Panc1 (cell line): ENCODE measurements at regions not wholly inside any gene's neighbourhood (a gene's known extent, or its start where the extent isn't known, plus 50 kb on each side); places are given as distances from the start of the nearest gene placed in this dataset.

ENCODE experiments used
- POLR2AphosphoS5 ChIP-seq: IDR thresholded peaks from 2 replicates; pipeline ENCODE4 v1.6.1; 2012; ENCODE audit warnings: mild to moderate bottlenecking, low read depth, low read length, moderate library complexity
- TF ChIP-seq, protein P1 (sequence below): fragments of 450-650 bp; IDR thresholded peaks from 2 replicates; pipeline ENCODE4 v1.5.1; 2017; ENCODE audit warnings: mild to moderate bottlenecking
- TF ChIP-seq, protein P2 (sequence below), 2 experiments: IDR thresholded peaks; 2 replicates each; pipeline ENCODE4 v1.6.1; 2011 to 2012; ENCODE audit warnings: low read depth in 2 of 2, control low read depth in 1 of 2, low read length in 1 of 2, mild to moderate bottlenecking in 1 of 2, moderate library complexity in 1 of 2; ENCODE audit not compliant: insufficient read depth in 1 of 2

DNA sequence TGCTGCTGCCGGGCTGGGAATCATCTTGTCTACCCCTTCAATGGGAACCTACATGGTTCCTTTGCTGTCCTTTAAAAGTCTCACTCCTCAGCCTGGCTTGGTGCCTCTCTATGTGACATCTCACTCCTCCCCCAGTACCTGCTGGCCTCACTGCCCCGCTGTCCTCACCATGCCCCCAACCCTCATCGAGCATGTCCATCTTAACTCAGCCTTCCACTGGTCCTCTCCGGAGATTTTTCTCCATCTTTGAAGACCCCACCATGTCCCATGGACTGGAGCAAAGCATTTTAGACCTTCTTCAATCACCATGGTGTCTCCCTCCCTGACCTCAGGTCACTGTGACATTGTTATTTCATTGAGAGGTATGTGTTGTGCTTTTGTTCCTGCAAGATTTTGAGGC, 58.1 kb upstream of the SIX3 start:
- TF ChIP-seq, protein P1, sequence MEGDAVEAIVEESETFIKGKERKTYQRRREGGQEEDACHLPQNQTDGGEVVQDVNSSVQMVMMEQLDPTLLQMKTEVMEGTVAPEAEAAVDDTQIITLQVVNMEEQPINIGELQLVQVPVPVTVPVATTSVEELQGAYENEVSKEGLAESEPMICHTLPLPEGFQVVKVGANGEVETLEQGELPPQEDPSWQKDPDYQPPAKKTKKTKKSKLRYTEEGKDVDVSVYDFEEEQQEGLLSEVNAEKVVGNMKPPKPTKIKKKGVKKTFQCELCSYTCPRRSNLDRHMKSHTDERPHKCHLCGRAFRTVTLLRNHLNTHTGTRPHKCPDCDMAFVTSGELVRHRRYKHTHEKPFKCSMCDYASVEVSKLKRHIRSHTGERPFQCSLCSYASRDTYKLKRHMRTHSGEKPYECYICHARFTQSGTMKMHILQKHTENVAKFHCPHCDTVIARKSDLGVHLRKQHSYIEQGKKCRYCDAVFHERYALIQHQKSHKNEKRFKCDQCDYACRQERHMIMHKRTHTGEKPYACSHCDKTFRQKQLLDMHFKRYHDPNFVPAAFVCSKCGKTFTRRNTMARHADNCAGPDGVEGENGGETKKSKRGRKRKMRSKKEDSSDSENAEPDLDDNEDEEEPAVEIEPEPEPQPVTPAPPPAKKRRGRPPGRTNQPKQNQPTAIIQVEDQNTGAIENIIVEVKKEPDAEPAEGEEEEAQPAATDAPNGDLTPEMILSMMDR, result no peak
- no peak for TF ChIP-seq POLR2AphosphoS5
- TF ChIP-seq, protein P2, sequence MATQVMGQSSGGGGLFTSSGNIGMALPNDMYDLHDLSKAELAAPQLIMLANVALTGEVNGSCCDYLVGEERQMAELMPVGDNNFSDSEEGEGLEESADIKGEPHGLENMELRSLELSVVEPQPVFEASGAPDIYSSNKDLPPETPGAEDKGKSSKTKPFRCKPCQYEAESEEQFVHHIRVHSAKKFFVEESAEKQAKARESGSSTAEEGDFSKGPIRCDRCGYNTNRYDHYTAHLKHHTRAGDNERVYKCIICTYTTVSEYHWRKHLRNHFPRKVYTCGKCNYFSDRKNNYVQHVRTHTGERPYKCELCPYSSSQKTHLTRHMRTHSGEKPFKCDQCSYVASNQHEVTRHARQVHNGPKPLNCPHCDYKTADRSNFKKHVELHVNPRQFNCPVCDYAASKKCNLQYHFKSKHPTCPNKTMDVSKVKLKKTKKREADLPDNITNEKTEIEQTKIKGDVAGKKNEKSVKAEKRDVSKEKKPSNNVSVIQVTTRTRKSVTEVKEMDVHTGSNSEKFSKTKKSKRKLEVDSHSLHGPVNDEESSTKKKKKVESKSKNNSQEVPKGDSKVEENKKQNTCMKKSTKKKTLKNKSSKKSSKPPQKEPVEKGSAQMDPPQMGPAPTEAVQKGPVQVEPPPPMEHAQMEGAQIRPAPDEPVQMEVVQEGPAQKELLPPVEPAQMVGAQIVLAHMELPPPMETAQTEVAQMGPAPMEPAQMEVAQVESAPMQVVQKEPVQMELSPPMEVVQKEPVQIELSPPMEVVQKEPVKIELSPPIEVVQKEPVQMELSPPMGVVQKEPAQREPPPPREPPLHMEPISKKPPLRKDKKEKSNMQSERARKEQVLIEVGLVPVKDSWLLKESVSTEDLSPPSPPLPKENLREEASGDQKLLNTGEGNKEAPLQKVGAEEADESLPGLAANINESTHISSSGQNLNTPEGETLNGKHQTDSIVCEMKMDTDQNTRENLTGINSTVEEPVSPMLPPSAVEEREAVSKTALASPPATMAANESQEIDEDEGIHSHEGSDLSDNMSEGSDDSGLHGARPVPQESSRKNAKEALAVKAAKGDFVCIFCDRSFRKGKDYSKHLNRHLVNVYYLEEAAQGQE (IDR thresholded peaks at IDR 0.05; ENCODE audit: insufficient read depth in 1 of 2, low read depth in 2 of 2, low read length in 1 of 2), result no peak
